SKM-1 (cell line): ENCODE measurements at regions not wholly inside any gene's neighbourhood (a gene's known extent, or its start where the extent isn't known, plus 50 kb on each side); places are given as distances from the start of the nearest gene placed in this dataset.

ENCODE experiments used
- DNase-seq: peaks from one replicate; lab custom pipeline; 2025; ENCODE audit not compliant: unreplicated experiment; lab: John Stamatoyannopoulos, UW

- DNase-seq: no peak
Observed at GRCh38 chr17:36885771-36886377, 51.4 kb upstream of the LHX1 start.
